ENCODE measurements at regions not wholly inside any gene's neighbourhood (a gene's known extent, or its start where the extent isn't known, plus 50 kb on each side); places are given as distances from the start of the nearest gene placed in this dataset.

DNA sequence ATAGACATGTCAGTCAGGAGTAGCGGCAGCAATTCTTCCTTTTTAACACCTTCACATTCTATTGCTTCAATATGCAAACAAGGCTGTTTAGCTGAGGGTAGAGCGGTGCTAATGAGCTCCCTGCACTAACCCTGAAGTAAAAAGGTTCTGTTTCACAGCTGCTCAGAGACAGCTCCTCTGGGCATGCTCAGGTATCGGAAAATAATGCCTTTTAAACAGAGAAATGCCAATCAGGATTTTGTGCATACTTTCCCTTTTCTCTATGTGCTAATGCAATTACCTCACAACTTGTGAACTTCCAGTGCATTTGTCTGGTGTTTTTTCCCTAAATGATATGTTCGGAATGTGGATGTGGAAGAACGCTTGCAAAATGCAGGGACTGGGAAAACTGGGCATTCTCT is 307.7 kb upstream of the FZD8 start (continued):
- TF ChIP-seq EZH2 (IDR thresholded peaks at IDR 0.05; ENCODE audit: borderline replicate concordance, control insufficient read depth, low read depth, low read length) (no peak), SP1 (IDR thresholded peaks at IDR 0.05; ENCODE audit: low read depth, low read length) (no peak), YY1 (IDR thresholded peaks at IDR 0.05; ENCODE audit: low read depth, low read length) (no peak), HDAC2 (IDR thresholded peaks at IDR 0.05) (no peak)

DNA sequence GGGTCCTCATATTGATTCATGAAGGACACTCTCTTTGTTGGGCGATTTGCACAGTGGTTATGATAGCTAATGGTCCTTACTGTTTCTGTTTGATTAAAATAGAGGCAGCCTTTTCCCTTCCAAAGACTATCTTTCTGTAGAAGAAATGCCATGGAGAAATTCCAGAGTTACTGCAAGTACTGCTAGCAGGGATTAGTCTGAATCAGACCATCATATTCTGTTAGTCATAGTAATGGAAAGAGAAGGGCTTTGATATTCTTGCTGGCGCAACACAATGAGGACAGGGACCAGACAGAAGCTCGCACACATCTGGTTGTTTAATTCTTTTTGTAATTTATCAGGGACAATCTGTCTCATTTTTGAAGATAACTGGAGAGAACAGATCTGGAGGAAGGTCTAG is 304.5 kb upstream of the FZD8 start:
- CTCF ChIA-PET: no interaction called here
- Histone ChIP-seq H3K9me3 (replicated peaks; ENCODE audit: control insufficient read depth, insufficient read depth, low read length) (no peaks in the 10 kb centered on the region; the same call in 2 of the 3 replicates), H3K79me2 (ENCODE audit: control insufficient read depth, insufficient read depth, low read length) (no peaks in the 10 kb centered on the region), H3K36me3 (ENCODE audit: control insufficient read depth in 2 of 2, insufficient read depth in 2 of 2, low read length in 1 of 2) (no peaks in the 10 kb centered on the region), H3K9ac (ENCODE audit: control insufficient read depth, insufficient read depth, low read length) (no peak overlapping the region), H2AFZ (ENCODE audit: control insufficient read depth, low read depth, low read length) (no peak overlapping the region), H4K20me1 (ENCODE audit: control insufficient read depth, insufficient read depth) (no peaks in the 10 kb centered on the region), H3K27ac (ENCODE audit: control insufficient read depth, insufficient read depth) (no peak overlapping the region), H3K4me3 (no peak overlapping the region), H3K27me3 (replicated peaks in 1 of 2; ENCODE audit: control insufficient read depth in 2 of 2, insufficient read depth in 2 of 2, low read length in 1 of 2) (no peaks in the 10 kb centered on the region), H3K4me2 (ENCODE audit: control insufficient read depth, insufficient read depth) (no peak overlapping the region), H3K4me1 (ENCODE audit: control insufficient read depth, insufficient read depth, low read length) (no peaks in the 10 kb centered on the region)
- in situ Hi-C loops (cut with MboI): no loop called here
- WGBS (ENCODE audit: insufficient coverage, insufficient replicate concordance, low lambda C conversion rate, missing lambda C conversion rate): 17% methylated on average over 3 of the region's 3 CpGs
- no peak for FAIRE-seq
- intact Hi-C loops (cut with micrococcal nuclease; ENCODE audit: unreplicated experiment): no loop called here
- BruUV-seq (replicated peaks): no TSS peak
- DNase-seq (ENCODE audit: low read depth, low spot score): no peak
- RAD21 ChIA-PET (ENCODE audit: unreplicated experiment): interaction anchor here (0.7 kb wide), 1 partner anchor 1106 kb away, joined by 3 read pairs; no protein-coding TSS in a partner anchor
- SMC1A ChIA-PET (ENCODE audit: uncharacterized antibody, unreplicated experiment): no interaction called here
- POLR2A ChIA-PET: interaction anchor here (0.5 kb wide), 1 partner anchor 12 kb away, joined by 3 read pairs; no protein-coding TSS in a partner anchor
- no peak for ATAC-seq
- TF ChIP-seq BCL11A (IDR thresholded peaks at IDR 0.05; ENCODE audit: low read depth, low read length) (no peak), GABPA (IDR thresholded peaks at IDR 0.05; ENCODE audit: low read depth) (no peak), ATF7 (IDR thresholded peaks at IDR 0.05; ENCODE audit: low read depth) (no peak), FOXM1 (IDR thresholded peaks at IDR 0.05; ENCODE audit: low read depth, low read length) (no peak), ZZZ3 (IDR thresholded peaks at IDR 0.05; ENCODE audit: control insufficient read depth, insufficient read length, low read depth) (no peak)
- TF ChIP-seq, protein P1, sequence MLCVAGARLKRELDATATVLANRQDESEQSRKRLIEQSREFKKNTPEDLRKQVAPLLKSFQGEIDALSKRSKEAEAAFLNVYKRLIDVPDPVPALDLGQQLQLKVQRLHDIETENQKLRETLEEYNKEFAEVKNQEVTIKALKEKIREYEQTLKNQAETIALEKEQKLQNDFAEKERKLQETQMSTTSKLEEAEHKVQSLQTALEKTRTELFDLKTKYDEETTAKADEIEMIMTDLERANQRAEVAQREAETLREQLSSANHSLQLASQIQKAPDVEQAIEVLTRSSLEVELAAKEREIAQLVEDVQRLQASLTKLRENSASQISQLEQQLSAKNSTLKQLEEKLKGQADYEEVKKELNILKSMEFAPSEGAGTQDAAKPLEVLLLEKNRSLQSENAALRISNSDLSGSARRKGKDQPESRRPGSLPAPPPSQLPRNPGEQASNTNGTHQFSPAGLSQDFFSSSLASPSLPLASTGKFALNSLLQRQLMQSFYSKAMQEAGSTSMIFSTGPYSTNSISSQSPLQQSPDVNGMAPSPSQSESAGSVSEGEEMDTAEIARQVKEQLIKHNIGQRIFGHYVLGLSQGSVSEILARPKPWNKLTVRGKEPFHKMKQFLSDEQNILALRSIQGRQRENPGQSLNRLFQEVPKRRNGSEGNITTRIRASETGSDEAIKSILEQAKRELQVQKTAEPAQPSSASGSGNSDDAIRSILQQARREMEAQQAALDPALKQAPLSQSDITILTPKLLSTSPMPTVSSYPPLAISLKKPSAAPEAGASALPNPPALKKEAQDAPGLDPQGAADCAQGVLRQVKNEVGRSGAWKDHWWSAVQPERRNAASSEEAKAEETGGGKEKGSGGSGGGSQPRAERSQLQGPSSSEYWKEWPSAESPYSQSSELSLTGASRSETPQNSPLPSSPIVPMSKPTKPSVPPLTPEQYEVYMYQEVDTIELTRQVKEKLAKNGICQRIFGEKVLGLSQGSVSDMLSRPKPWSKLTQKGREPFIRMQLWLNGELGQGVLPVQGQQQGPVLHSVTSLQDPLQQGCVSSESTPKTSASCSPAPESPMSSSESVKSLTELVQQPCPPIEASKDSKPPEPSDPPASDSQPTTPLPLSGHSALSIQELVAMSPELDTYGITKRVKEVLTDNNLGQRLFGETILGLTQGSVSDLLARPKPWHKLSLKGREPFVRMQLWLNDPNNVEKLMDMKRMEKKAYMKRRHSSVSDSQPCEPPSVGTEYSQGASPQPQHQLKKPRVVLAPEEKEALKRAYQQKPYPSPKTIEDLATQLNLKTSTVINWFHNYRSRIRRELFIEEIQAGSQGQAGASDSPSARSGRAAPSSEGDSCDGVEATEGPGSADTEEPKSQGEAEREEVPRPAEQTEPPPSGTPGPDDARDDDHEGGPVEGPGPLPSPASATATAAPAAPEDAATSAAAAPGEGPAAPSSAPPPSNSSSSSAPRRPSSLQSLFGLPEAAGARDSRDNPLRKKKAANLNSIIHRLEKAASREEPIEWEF (IDR thresholded peaks at IDR 0.05; ENCODE audit: insufficient replicate concordance, low read depth, low read length): no peak
- TF ChIP-seq, protein P2, sequence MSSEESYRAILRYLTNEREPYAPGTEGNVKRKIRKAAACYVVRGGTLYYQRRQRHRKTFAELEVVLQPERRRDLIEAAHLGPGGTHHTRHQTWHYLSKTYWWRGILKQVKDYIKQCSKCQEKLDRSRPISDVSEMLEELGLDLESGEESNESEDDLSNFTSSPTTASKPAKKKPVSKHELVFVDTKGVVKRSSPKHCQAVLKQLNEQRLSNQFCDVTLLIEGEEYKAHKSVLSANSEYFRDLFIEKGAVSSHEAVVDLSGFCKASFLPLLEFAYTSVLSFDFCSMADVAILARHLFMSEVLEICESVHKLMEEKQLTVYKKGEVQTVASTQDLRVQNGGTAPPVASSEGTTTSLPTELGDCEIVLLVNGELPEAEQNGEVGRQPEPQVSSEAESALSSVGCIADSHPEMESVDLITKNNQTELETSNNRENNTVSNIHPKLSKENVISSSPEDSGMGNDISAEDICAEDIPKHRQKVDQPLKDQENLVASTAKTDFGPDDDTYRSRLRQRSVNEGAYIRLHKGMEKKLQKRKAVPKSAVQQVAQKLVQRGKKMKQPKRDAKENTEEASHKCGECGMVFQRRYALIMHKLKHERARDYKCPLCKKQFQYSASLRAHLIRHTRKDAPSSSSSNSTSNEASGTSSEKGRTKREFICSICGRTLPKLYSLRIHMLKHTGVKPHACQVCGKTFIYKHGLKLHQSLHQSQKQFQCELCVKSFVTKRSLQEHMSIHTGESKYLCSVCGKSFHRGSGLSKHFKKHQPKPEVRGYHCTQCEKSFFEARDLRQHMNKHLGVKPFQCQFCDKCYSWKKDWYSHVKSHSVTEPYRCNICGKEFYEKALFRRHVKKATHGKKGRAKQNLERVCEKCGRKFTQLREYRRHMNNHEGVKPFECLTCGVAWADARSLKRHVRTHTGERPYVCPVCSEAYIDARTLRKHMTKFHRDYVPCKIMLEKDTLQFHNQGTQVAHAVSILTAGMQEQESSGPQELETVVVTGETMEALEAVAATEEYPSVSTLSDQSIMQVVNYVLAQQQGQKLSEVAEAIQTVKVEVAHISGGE (CRISPR knock-in tag; IDR thresholded peaks at IDR 0.05): no peak
